ENCODE measurements at regions not wholly inside any gene's neighbourhood (a gene's known extent, or its start where the extent isn't known, plus 50 kb on each side); places are given as distances from the start of the nearest gene placed in this dataset.

- in situ Hi-C loops (cut with HindIII; ENCODE audit: low pct_unique_long_range_greater_than_20kb, low sequenced_read_pairs) = no loop called here
- no peak for TF ChIP-seq JUND (IDR thresholded peaks at IDR 0.05; ENCODE audit: low read depth)
- no peak for DNase-seq (ENCODE audit: low read depth in 1 of 2, low spot score in 1 of 2)
Observed at GRCh38 chr7:142553216-142553615, 196.1 kb upstream of the PRSS1 start.

- TF ChIP-seq JUND (IDR thresholded peaks at IDR 0.05; ENCODE audit: low read depth) = no peak
- no peak for DNase-seq (ENCODE audit: low read depth in 1 of 2, low spot score in 1 of 2)
- in situ Hi-C loops (cut with HindIII; ENCODE audit: low pct_unique_long_range_greater_than_20kb, low sequenced_read_pairs) = no loop called here
Observed at GRCh38 chr7:142548978-142549377, 200.3 kb upstream of the PRSS1 start.

- DNase-seq (ENCODE audit: low read depth in 1 of 2, low spot score in 1 of 2) = no peak
- no peak for TF ChIP-seq JUND (IDR thresholded peaks at IDR 0.05; ENCODE audit: low read depth)
- in situ Hi-C loops (cut with HindIII; ENCODE audit: low pct_unique_long_range_greater_than_20kb, low sequenced_read_pairs) = no loop called here
Observed at GRCh38 chr7:142546452-142546851, 202.8 kb upstream of the PRSS1 start.

GRCh38 chr7:142542942-142543341 is 206.3 kb upstream of the PRSS1 start:
- DNase-seq (ENCODE audit: low read depth in 1 of 2, low spot score in 1 of 2) = no peak
- TF ChIP-seq JUND (IDR thresholded peaks at IDR 0.05; ENCODE audit: low read depth) = no peak
- in situ Hi-C loops (cut with HindIII; ENCODE audit: low pct_unique_long_range_greater_than_20kb, low sequenced_read_pairs) = no loop called here

GRCh38 chr7:142542105-142542504 is 207.2 kb upstream of the PRSS1 start:
- DNase-seq (ENCODE audit: low read depth in 1 of 2, low spot score in 1 of 2) = no peak
- in situ Hi-C loops (cut with HindIII; ENCODE audit: low pct_unique_long_range_greater_than_20kb, low sequenced_read_pairs) = no loop called here
- no peak for TF ChIP-seq JUND (IDR thresholded peaks at IDR 0.05; ENCODE audit: low read depth)

- no peak for DNase-seq (ENCODE audit: low read depth in 1 of 2, low spot score in 1 of 2)
- in situ Hi-C loops (cut with HindIII; ENCODE audit: low pct_unique_long_range_greater_than_20kb, low sequenced_read_pairs) = no loop called here
- TF ChIP-seq JUND (IDR thresholded peaks at IDR 0.05; ENCODE audit: low read depth) = no peak
Observed at GRCh38 chr7:142540371-142540770, 208.9 kb upstream of the PRSS1 start.

GRCh38 chr7:142539901-142540300 is 209.4 kb upstream of the PRSS1 start:
- no peak for DNase-seq (ENCODE audit: low read depth in 1 of 2, low spot score in 1 of 2)
- in situ Hi-C loops (cut with HindIII; ENCODE audit: low pct_unique_long_range_greater_than_20kb, low sequenced_read_pairs) = no loop called here
- TF ChIP-seq JUND (IDR thresholded peaks at IDR 0.05; ENCODE audit: low read depth) = no peak

- in situ Hi-C loops (cut with HindIII; ENCODE audit: low pct_unique_long_range_greater_than_20kb, low sequenced_read_pairs) = no loop called here
- TF ChIP-seq JUND (IDR thresholded peaks at IDR 0.05; ENCODE audit: low read depth) = no peak
- no peak for DNase-seq (ENCODE audit: low read depth in 1 of 2, low spot score in 1 of 2)
Observed at GRCh38 chr7:142537760-142538159, 211.5 kb upstream of the PRSS1 start.

GRCh38 chr7:142535123-142535779 is 214.0 kb upstream of the PRSS1 start:
- in situ Hi-C loops (cut with HindIII; ENCODE audit: low pct_unique_long_range_greater_than_20kb, low sequenced_read_pairs) = no loop called here
- no peak for TF ChIP-seq JUND (IDR thresholded peaks at IDR 0.05; ENCODE audit: low read depth)
- DNase-seq (ENCODE audit: low read depth in 1 of 2, low spot score in 1 of 2) = peak in 1 of 2 experiments; percentile 57

- no peak for DNase-seq (ENCODE audit: low read depth in 1 of 2, low spot score in 1 of 2)
- in situ Hi-C loops (cut with HindIII; ENCODE audit: low pct_unique_long_range_greater_than_20kb, low sequenced_read_pairs) = no loop called here
- no peak for TF ChIP-seq JUND (IDR thresholded peaks at IDR 0.05; ENCODE audit: low read depth)
Observed at GRCh38 chr7:142534726-142535122, 214.5 kb upstream of the PRSS1 start.

GRCh38 chr7:142533920-142534319 is 215.4 kb upstream of the PRSS1 start:
- no peak for DNase-seq (ENCODE audit: low read depth in 1 of 2, low spot score in 1 of 2)
- in situ Hi-C loops (cut with HindIII; ENCODE audit: low pct_unique_long_range_greater_than_20kb, low sequenced_read_pairs) = no loop called here
- no peak for TF ChIP-seq JUND (IDR thresholded peaks at IDR 0.05; ENCODE audit: low read depth)

GRCh38 chr7:142529591-142529990 is 219.7 kb upstream of the PRSS1 start:
- in situ Hi-C loops (cut with HindIII; ENCODE audit: low pct_unique_long_range_greater_than_20kb, low sequenced_read_pairs) = no loop called here
- no peak for TF ChIP-seq JUND (IDR thresholded peaks at IDR 0.05; ENCODE audit: low read depth)
- DNase-seq (ENCODE audit: low read depth in 1 of 2, low spot score in 1 of 2) = no peak

GRCh38 chr7:142528608-142529408 is 220.5 kb upstream of the PRSS1 start:
- DNase-seq (ENCODE audit: low read depth in 1 of 2, low spot score in 1 of 2) = peak in 1 of 2 experiments; percentile 9
- in situ Hi-C loops (cut with HindIII; ENCODE audit: low pct_unique_long_range_greater_than_20kb, low sequenced_read_pairs) = no loop called here
- no peak for TF ChIP-seq JUND (IDR thresholded peaks at IDR 0.05; ENCODE audit: low read depth)

All from T47D (cell line).